CD4-positive, CD25-positive, alpha-beta regulatory T cell (primary cell): ENCODE measurements at regions not wholly inside any gene's neighbourhood (a gene's known extent, or its start where the extent isn't known, plus 50 kb on each side); places are given as distances from the start of the nearest gene placed in this dataset.
A peak's percentile ranks its signal among the peaks of the same experiment; 100 is the strongest.
"Not testable (repeated sequence)": the region's sequence is repeated elsewhere in the genome, so short reads cannot be mapped to it uniquely, and the experiment has no call there.

Experiments used
- ATAC-seq, 2 donors: fragments of 150-1000 bp; cut with Tn5 transposase; one replicate each; pipeline ENCODE4 v1.10.0; 2021; ENCODE audit warnings: low read depth in 2 of 2, moderate number of reproducible peaks in 2 of 2, moderate library complexity in 1 of 2
- DNase-seq, 3 donors: peaks; one replicate each; pipeline versions ENCODE4 v3.0.0 to v3.0.0-alpha.2; 2012 to 2022; ENCODE audit warnings: mixed read lengths in 1 of 3
- H3K27ac ChIP-seq: one replicate; pipeline ENCODE4 v1.7.0; 2013; ENCODE audit warnings: mild to moderate bottlenecking, low read length; ENCODE audit not compliant: insufficient read depth, poor library complexity, severe bottlenecking
- H3K27me3 ChIP-seq: one replicate; pipeline ENCODE4 v1.7.0; 2013; ENCODE audit warnings: low read length; ENCODE audit not compliant: control insufficient read depth, insufficient read depth
- H3K36me3 ChIP-seq: one replicate; pipeline ENCODE4 v1.7.0; 2013; ENCODE audit warnings: mild to moderate bottlenecking, low read length, moderate library complexity; ENCODE audit not compliant: control insufficient read depth, insufficient read depth
- H3K4me1 ChIP-seq: 2 replicates; pipeline ENCODE4 v1.7.0; 2013; ENCODE audit warnings: mild to moderate bottlenecking, low read length; ENCODE audit not compliant: insufficient read depth, control insufficient read depth, poor library complexity, severe bottlenecking
- H3K4me3 ChIP-seq: one replicate; pipeline ENCODE4 v1.7.0; 2013; ENCODE audit warnings: low read depth, mild to moderate bottlenecking, low read length, moderate library complexity
- H3K9me3 ChIP-seq, 2 experiments: 1 replicate in 1 of 2; 2 replicates in 1 of 2; pipeline ENCODE4 v1.7.0; 2013; ENCODE audit warnings: low read length in 2 of 2, mild to moderate bottlenecking in 1 of 2, moderate library complexity in 1 of 2; ENCODE audit not compliant: control insufficient read depth in 2 of 2
- H3K27ac Mint-ChIP-seq, 3 donors: one replicate each; pipeline ENCODE4 v1.8.0; 2020 to 2022; ENCODE audit warnings: mild to moderate bottlenecking in 3 of 3, mixed read lengths in 3 of 3, moderate library complexity in 2 of 3
- H3K27me3 Mint-ChIP-seq: one replicate; pipeline ENCODE4 v1.8.0; 2022; ENCODE audit warnings: mild to moderate bottlenecking, mixed read lengths
- H3K36me3 Mint-ChIP-seq: one replicate; pipeline ENCODE4 v1.8.0; 2020; ENCODE audit warnings: mixed read lengths
- H3K4me1 Mint-ChIP-seq, 4 donors: one replicate each; pipeline ENCODE4 v1.8.0; 2020 to 2022; ENCODE audit warnings: mixed read lengths in 4 of 4, mild to moderate bottlenecking in 1 of 4
- H3K4me3 Mint-ChIP-seq, 4 donors: one replicate each; pipeline ENCODE4 v1.8.0; 2020 to 2022; ENCODE audit warnings: mild to moderate bottlenecking in 4 of 4, mixed read lengths in 4 of 4, moderate library complexity in 3 of 4
- H3K9me3 Mint-ChIP-seq, 7 donors: one replicate each; pipeline ENCODE4 v1.8.0; 2020 to 2022; ENCODE audit warnings: mixed read lengths in 7 of 7, mild to moderate bottlenecking in 3 of 7, moderate library complexity in 2 of 7

- no peaks in the 10 kb centered on the region for H3K36me3 ChIP-seq
- no peaks in the 10 kb centered on the region for H3K4me1 ChIP-seq
- no peaks in the 10 kb centered on the region for H3K4me1 Mint-ChIP-seq
- no peak overlapping the region for H3K4me3 ChIP-seq
- no peaks in the 10 kb centered on the region for H3K36me3 Mint-ChIP-seq
- peaks cover 0 to 16% (median 2%) of the 10 kb centered on the region in 7 donors for H3K9me3 Mint-ChIP-seq
- ATAC-seq = no peak
- no peak overlapping the region for H3K27ac ChIP-seq
- no peak for DNase-seq
- H3K27me3 ChIP-seq = no peaks in the 10 kb centered on the region
- peaks cover 0 to 3% of the 10 kb centered on the region in 2 experiments for H3K9me3 ChIP-seq
- H3K4me3 Mint-ChIP-seq = no peak overlapping the region
- no peak overlapping the region for H3K27ac Mint-ChIP-seq
- no peaks in the 10 kb centered on the region for H3K27me3 Mint-ChIP-seq
Observed at GRCh38 chr6:93183531-93183972, 235.8 kb downstream of the EPHA7 start.

DNA sequence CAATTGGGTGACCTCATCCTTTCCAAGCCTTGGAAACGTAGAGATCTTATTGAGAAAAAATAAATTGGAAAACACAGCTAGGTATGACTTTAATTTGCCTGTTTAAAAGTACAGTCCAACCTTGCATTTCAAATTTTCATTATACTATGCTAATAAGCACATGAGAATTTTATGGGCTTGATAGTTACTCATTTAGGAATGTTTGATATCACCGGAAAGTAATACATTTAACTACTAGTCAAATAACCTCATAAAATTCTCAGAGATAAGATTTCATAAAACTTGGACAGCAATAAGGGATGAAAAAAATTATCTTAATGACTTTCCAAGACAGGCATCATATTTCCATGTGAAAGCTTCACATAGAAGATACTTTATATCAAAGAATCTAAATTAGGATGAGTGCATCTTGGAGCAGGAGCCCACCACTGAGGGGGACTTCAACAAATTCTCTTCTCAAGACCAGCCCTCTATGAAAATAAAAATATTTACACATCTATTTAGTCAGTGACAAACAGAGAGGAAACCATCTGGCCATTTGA lies 236.3 kb downstream of the EPHA7 start:
- no peak overlapping the region for H3K4me3 ChIP-seq
- H3K27me3 ChIP-seq = no peaks in the 10 kb centered on the region
- no peak overlapping the region for H3K4me3 Mint-ChIP-seq
- H3K27ac ChIP-seq = no peak overlapping the region
- ATAC-seq = no peak
- H3K36me3 ChIP-seq = no peaks in the 10 kb centered on the region
- H3K4me1 ChIP-seq = no peaks in the 10 kb centered on the region
- peaks cover 0 to 3% of the 10 kb centered on the region in 2 experiments for H3K9me3 ChIP-seq
- H3K36me3 Mint-ChIP-seq = no peaks in the 10 kb centered on the region
- no peaks in the 10 kb centered on the region for H3K4me1 Mint-ChIP-seq
- peaks cover 0 to 19% (median 3%) of the 10 kb centered on the region in 7 donors for H3K9me3 Mint-ChIP-seq
- no peak for DNase-seq
- H3K27me3 Mint-ChIP-seq = no peaks in the 10 kb centered on the region
- H3K27ac Mint-ChIP-seq = no peak overlapping the region

DNA sequence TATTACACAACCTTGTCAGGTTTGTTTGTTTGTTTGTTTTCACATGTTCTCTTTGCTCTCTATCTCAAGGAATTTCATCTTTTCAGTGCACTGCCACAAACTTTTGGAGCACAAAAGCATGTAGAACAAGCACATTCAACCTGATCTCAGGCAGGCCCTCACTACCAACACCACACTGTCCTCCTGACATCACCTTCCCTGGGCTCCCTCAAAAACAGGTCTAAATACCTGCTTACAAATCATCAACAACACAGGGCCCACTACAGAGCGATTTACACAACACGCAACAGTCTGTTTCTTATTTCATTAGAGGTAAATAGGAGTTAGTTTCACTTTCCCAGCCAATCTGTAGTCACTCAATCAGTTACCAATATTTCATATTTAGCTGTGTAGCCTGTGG lies 241.4 kb downstream of the EPHA7 start:
- Histone ChIP-seq H3K36me3 (no peaks in the 10 kb centered on the region), H3K4me3 (no peak overlapping the region), H3K4me1 (no peaks in the 10 kb centered on the region), H3K27me3 (no peaks in the 10 kb centered on the region), H3K27ac (no peak overlapping the region), H3K9me3 (peaks cover 0 to 3% of the 10 kb centered on the region in 2 experiments)
- peak overlapping the region in 1 of 3 donors; percentile 6 for H3K27ac Mint-ChIP-seq
- no peaks in the 10 kb centered on the region for H3K36me3 Mint-ChIP-seq
- no peak for DNase-seq
- H3K4me1 Mint-ChIP-seq = peaks cover 0 to 6% (median 0%) of the 10 kb centered on the region in 4 donors
- H3K9me3 Mint-ChIP-seq = peaks cover 0 to 36% (median 7%) of the 10 kb centered on the region in 7 donors
- ATAC-seq = no peak
- no peak overlapping the region for H3K4me3 Mint-ChIP-seq
- no peaks in the 10 kb centered on the region for H3K27me3 Mint-ChIP-seq

GRCh38 chr6:93177438-93177837 lies 241.9 kb downstream of the EPHA7 start:
- DNase-seq (no peak), ATAC-seq (no peak)
- H3K27me3 Mint-ChIP-seq = no peaks in the 10 kb centered on the region
- H3K27ac ChIP-seq = no peak overlapping the region
- no peaks in the 10 kb centered on the region for H3K36me3 Mint-ChIP-seq
- no peak overlapping the region for H3K27ac Mint-ChIP-seq
- no peaks in the 10 kb centered on the region for H3K27me3 ChIP-seq
- H3K36me3 ChIP-seq = no peaks in the 10 kb centered on the region
- H3K4me3 Mint-ChIP-seq = no peak overlapping the region
- peaks cover 0 to 3% of the 10 kb centered on the region in 2 experiments for H3K9me3 ChIP-seq
- peaks cover 0 to 6% (median 0%) of the 10 kb centered on the region in 4 donors for H3K4me1 Mint-ChIP-seq
- H3K4me1 ChIP-seq = no peaks in the 10 kb centered on the region
- no peak overlapping the region for H3K4me3 ChIP-seq
- H3K9me3 Mint-ChIP-seq = peaks cover 0 to 31% (median 7%) of the 10 kb centered on the region in 7 donors

DNA sequence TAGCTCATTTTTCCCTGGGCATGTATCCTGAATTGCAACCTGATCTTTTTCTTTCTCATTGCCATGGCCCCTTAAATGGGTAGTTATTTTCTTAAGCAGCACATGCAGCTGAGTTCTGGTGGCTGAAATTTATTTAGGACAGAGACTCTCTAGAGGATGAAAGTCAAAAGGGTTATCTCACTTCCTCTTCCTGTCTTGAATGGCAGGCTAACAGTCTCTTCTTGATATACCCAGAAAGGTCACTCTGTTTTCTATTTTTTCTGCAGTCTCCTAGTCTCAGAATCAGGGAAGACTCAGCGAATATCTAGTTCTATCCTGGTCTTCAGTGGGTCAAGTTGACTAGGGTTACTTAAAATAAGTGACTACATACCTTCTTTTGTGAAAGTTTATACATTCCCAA lies 243.3 kb downstream of the EPHA7 start:
- DNase-seq (no peak), ATAC-seq (no peak)
- H3K4me3 ChIP-seq = no peak overlapping the region
- no peaks in the 10 kb centered on the region for H3K27me3 Mint-ChIP-seq
- peaks cover 0 to 6% (median 0%) of the 10 kb centered on the region in 4 donors for H3K4me1 Mint-ChIP-seq
- peaks cover 0 to 38% (median 8%) of the 10 kb centered on the region in 7 donors for H3K9me3 Mint-ChIP-seq
- no peaks in the 10 kb centered on the region for H3K4me1 ChIP-seq
- no peak overlapping the region for H3K27ac Mint-ChIP-seq
- no peaks in the 10 kb centered on the region for H3K27me3 ChIP-seq
- H3K36me3 ChIP-seq = no peaks in the 10 kb centered on the region
- H3K36me3 Mint-ChIP-seq = no peaks in the 10 kb centered on the region
- peaks cover 0 to 3% of the 10 kb centered on the region in 2 experiments for H3K9me3 ChIP-seq
- H3K27ac ChIP-seq = no peak overlapping the region
- no peak overlapping the region for H3K4me3 Mint-ChIP-seq

- not testable (repeated sequence) for H3K36me3 Mint-ChIP-seq
Observed at GRCh38 chr6:93173573-93173972, 245.8 kb downstream of the EPHA7 start.

DNA sequence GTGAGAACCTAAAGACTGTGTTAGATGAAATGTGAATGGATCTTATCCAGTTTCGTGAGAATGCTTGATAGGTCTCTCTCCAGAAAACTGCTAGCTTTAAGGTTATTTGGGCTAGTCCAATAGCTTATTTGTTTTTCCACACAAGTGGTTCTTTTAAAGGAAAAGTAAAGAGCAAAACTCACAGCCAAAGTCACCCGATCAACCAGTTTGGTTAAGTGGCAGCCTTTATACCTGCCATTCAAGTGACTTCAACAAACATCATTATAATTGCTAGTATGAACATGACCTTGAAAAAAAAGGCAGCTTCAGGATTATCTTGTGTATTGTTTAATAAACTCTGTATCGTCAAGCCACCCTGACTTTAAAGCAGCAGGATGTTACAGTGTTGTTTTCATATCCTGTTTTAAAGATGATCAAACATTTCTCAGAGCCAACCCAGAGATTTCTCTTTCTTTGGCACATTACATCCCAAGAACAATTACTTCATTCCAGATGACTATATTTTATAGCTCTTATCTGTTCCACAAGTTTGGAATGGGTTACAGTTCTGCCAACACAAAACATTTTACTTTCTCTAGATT lies 253.4 kb downstream of the EPHA7 start:
- no peak overlapping the region for H3K27ac ChIP-seq
- Mint-ChIP-seq H3K4me3 (no peak overlapping the region), H3K36me3 (no peaks in the 10 kb centered on the region), H3K9me3 (peaks cover 0 to 6% (median 1%) of the 10 kb centered on the region in 7 donors), H3K27me3 (no peaks in the 10 kb centered on the region), H3K4me1 (no peaks in the 10 kb centered on the region), H3K27ac (no peak overlapping the region)
- H3K36me3 ChIP-seq = no peaks in the 10 kb centered on the region
- no peak overlapping the region for H3K4me3 ChIP-seq
- no peak for ATAC-seq
- peaks cover 0 to 3% of the 10 kb centered on the region in 2 experiments for H3K9me3 ChIP-seq
- no peaks in the 10 kb centered on the region for H3K27me3 ChIP-seq
- no peak for DNase-seq
- no peaks in the 10 kb centered on the region for H3K4me1 ChIP-seq

More at GRCh38 chr6:93173573-93173972, 245.8 kb downstream of the EPHA7 start:
- DNase-seq, ATAC-seq, H3K27ac ChIP-seq, H3K4me1 ChIP-seq, H3K36me3 ChIP-seq, H3K4me3 Mint-ChIP-seq, H3K4me1 Mint-ChIP-seq, H3K27me3 Mint-ChIP-seq, H3K9me3 ChIP-seq, H3K27me3 ChIP-seq, H3K27ac Mint-ChIP-seq, H3K4me3 ChIP-seq: not testable (repeated sequence)
- peaks cover 0 to 37% (median 5%) of the 10 kb centered on the region in 7 donors for H3K9me3 Mint-ChIP-seq

GRCh38 chr6:93164781-93165180 lies 254.6 kb downstream of the EPHA7 start:
- Histone ChIP-seq H3K4me3 (no peak overlapping the region), H3K36me3 (no peaks in the 10 kb centered on the region), H3K9me3 (no peaks in the 10 kb centered on the region), H3K4me1 (no peaks in the 10 kb centered on the region), H3K27ac (no peak overlapping the region), H3K27me3 (no peaks in the 10 kb centered on the region)
- DNase-seq (no peak), ATAC-seq (no peak)
- Mint-ChIP-seq H3K9me3 (peaks cover 0 to 8% (median 1%) of the 10 kb centered on the region in 7 donors), H3K27ac (no peak overlapping the region), H3K27me3 (no peaks in the 10 kb centered on the region), H3K4me1 (no peaks in the 10 kb centered on the region), H3K4me3 (no peak overlapping the region), H3K36me3 (no peaks in the 10 kb centered on the region)
